H1 (cell line): ENCODE measurements at regions not wholly inside any gene's neighbourhood (a gene's known extent, or its start where the extent isn't known, plus 50 kb on each side); places are given as distances from the start of the nearest gene placed in this dataset.

Experiments used
- CTCF ChIA-PET: fragments of 300-600 bp; sonication (Branson Sonifier 250); formaldehyde crosslinking; loops from one replicate; lab custom pipeline; 2021; ENCODE audit not compliant: partially characterized antibody; lab: Charles Lee
- POLR2A ChIA-PET: fragments of 300-600 bp; sonication (Branson Sonifier 250); formaldehyde crosslinking; loops from one replicate; lab custom pipeline; 2021; ENCODE audit warnings: inconsistent platforms; ENCODE audit not compliant: partially characterized antibody; lab: Charles Lee
- DNase-seq, 2 experiments: peaks; one replicate each; pipeline versions ENCODE4 v3.0.0 to v3.0.0-alpha.2; 2010 to 2022; ENCODE audit warnings: low spot score in 2 of 2, low read depth in 1 of 2, mixed read lengths in 1 of 2
- FAIRE-seq: peaks from 2 replicates; lab custom pipeline; 2011; peaks lifted over from hg19 to GRCh38; lab: Jason Lieb, UNC
- H2AFZ ChIP-seq: 2 replicates; pipeline ENCODE4 v1.8.1; 2012; ENCODE audit warnings: low read length, inconsistent platforms
- H2AK5ac ChIP-seq: 2 replicates; pipeline ENCODE4 v1.6.1; 2013; ENCODE audit warnings: low read depth, low read length
- H2BK120ac ChIP-seq: replicated peaks from 2 replicates; pipeline ENCODE3; 2013; ENCODE audit warnings: low read depth, low read length, inconsistent platforms
- H2BK12ac ChIP-seq: 2 replicates; pipeline ENCODE4 v1.6.1; 2013; ENCODE audit warnings: low read depth, low read length
- H2BK15ac ChIP-seq: 2 replicates; pipeline ENCODE4 v1.6.1; 2013; ENCODE audit warnings: low read length
- H2BK20ac ChIP-seq: 2 replicates; pipeline ENCODE4 v1.6.1; 2013; ENCODE audit warnings: low read length
- H2BK5ac ChIP-seq: 2 replicates; pipeline ENCODE4 v1.6.1; 2013; ENCODE audit warnings: low read depth, low read length
- H3K14ac ChIP-seq: 2 replicates; pipeline ENCODE4 v1.6.1; 2013; ENCODE audit warnings: inconsistent platforms; ENCODE audit not compliant: insufficient read length
- H3K18ac ChIP-seq: 2 replicates; pipeline ENCODE4 v1.6.1; 2013; ENCODE audit warnings: low read length; ENCODE audit errors: extremely low read depth
- H3K23ac ChIP-seq: 2 replicates; pipeline ENCODE4 v1.6.1; 2013; ENCODE audit warnings: inconsistent platforms; ENCODE audit not compliant: insufficient read length
- H3K23me2 ChIP-seq: 2 replicates; pipeline ENCODE4 v1.6.1; 2013; ENCODE audit warnings: low read depth, low read length
- H3K27ac ChIP-seq: 2 replicates; pipeline ENCODE4 v1.6.1; 2011; ENCODE audit warnings: low read depth, low read length, inconsistent platforms
- H3K27me3 ChIP-seq, 4 experiments: replicated peaks in 1 of 4; 1 replicate in 1 of 4; 2 replicates in 3 of 4; pipeline versions ENCODE4 v1.6.1 to v1.8.1; 2011 to 2013; ENCODE audit warnings: low read length in 3 of 4, mild to moderate bottlenecking in 3 of 4, inconsistent platforms in 2 of 4, mixed read lengths in 2 of 4, moderate library complexity in 1 of 4; ENCODE audit not compliant: control insufficient read depth in 3 of 4, insufficient read depth in 3 of 4; ENCODE audit errors: extremely low read depth in 1 of 4
- H3K36me3 ChIP-seq, 4 experiments: 2 replicates each; pipeline versions ENCODE4 v1.6.1 to v1.8.1; 2011 to 2013; ENCODE audit warnings: mild to moderate bottlenecking in 4 of 4, low read length in 3 of 4, moderate library complexity in 2 of 4, control low read depth in 1 of 4, inconsistent platforms in 1 of 4; ENCODE audit not compliant: insufficient read depth in 4 of 4, control insufficient read depth in 2 of 4
- H3K4ac ChIP-seq: replicated peaks from 2 replicates; pipeline ENCODE3; 2013; ENCODE audit warnings: low read length, low read depth, mixed read lengths, inconsistent platforms; ENCODE audit not compliant: insufficient read length
- H3K4me1 ChIP-seq, 4 experiments: replicated peaks in 1 of 4; 1 replicate in 1 of 4; 2 replicates in 3 of 4; pipeline versions ENCODE4 v1.6.1 to v1.8.1; 2011 to 2013; ENCODE audit warnings: low read length in 3 of 4, inconsistent platforms in 2 of 4, mixed read lengths in 1 of 4; ENCODE audit not compliant: insufficient read depth in 4 of 4, control insufficient read depth in 3 of 4
- H3K4me2 ChIP-seq, 2 experiments: 2 replicates each; pipeline versions ENCODE4 v1.6.1 to v1.8.1; 2011 to 2013; ENCODE audit warnings: low read depth in 2 of 2, low read length in 2 of 2, control low read depth in 1 of 2, inconsistent platforms in 1 of 2, mild to moderate bottlenecking in 1 of 2; ENCODE audit not compliant: insufficient read depth in 1 of 2
- H3K4me3 ChIP-seq, 4 experiments: fragments of 200-600, 300-600 bp in 1 of 4; sonication (generic), shearing (Covaris generic), sonication (Bioruptor Twin) in 1 of 4; 2 replicates each; pipeline versions ENCODE4 v1.5.1 to v1.8.1; 2011 to 2016; ENCODE audit warnings: low read length in 4 of 4, low read depth in 3 of 4, control low read depth in 2 of 4, inconsistent platforms in 2 of 4, mild to moderate bottlenecking in 2 of 4, mixed read lengths in 1 of 4, moderate library complexity in 1 of 4; ENCODE audit not compliant: insufficient read depth in 2 of 4; ENCODE audit errors: extremely low read depth in 1 of 4
- H3K56ac ChIP-seq: replicated peaks from 2 replicates; pipeline ENCODE3; 2013; ENCODE audit warnings: low read depth, mild to moderate bottlenecking, mixed read lengths, low read length, inconsistent platforms; ENCODE audit not compliant: insufficient read length
- H3K79me1 ChIP-seq: 2 replicates; pipeline ENCODE4 v1.6.1; 2013; ENCODE audit warnings: low read depth, low read length, control low read depth
- H3K79me2 ChIP-seq, 2 experiments: 2 replicates each; pipeline versions ENCODE4 v1.6.1 to v1.8.1; 2012 to 2013; ENCODE audit warnings: low read length in 2 of 2, mild to moderate bottlenecking in 2 of 2, inconsistent platforms in 1 of 2; ENCODE audit not compliant: insufficient read depth in 2 of 2, control insufficient read depth in 1 of 2
- H3K9ac ChIP-seq, 4 experiments: replicated peaks in 1 of 4; 1 replicate in 1 of 4; 2 replicates in 3 of 4; pipeline versions ENCODE4 v1.6.1 to v1.8.1; 2011 to 2013; ENCODE audit warnings: low read depth in 3 of 4, low read length in 3 of 4, control low read depth in 2 of 4, mild to moderate bottlenecking in 2 of 4, moderate library complexity in 2 of 4, inconsistent platforms in 1 of 4; ENCODE audit errors: extremely low read depth in 1 of 4
- H3K9me3 ChIP-seq, 2 experiments: 2 replicates each; pipeline versions ENCODE4 v1.6.1 to v1.8.1; 2012 to 2013; ENCODE audit warnings: mild to moderate bottlenecking in 2 of 2, moderate library complexity in 2 of 2, control low read depth in 1 of 2, inconsistent platforms in 1 of 2, low read depth in 1 of 2, low read length in 1 of 2, mixed read lengths in 1 of 2; ENCODE audit not compliant: insufficient read depth in 2 of 2
- H4K20me1 ChIP-seq, 2 experiments: replicated peaks in 1 of 2; 2 replicates each; pipeline versions ENCODE3 to v1.8.1; 2011 to 2013; ENCODE audit warnings: inconsistent platforms in 2 of 2, low read length in 2 of 2, mild to moderate bottlenecking in 1 of 2; ENCODE audit not compliant: insufficient read depth in 2 of 2, control insufficient read depth in 1 of 2
- H4K5ac ChIP-seq: 2 replicates; pipeline ENCODE4 v1.6.1; 2013; ENCODE audit warnings: low read length, low read depth, mixed read lengths, inconsistent platforms; ENCODE audit not compliant: insufficient read length
- H4K8ac ChIP-seq: 2 replicates; pipeline ENCODE4 v1.8.0; 2013; ENCODE audit warnings: mild to moderate bottlenecking, moderate library complexity, low read length, inconsistent platforms; ENCODE audit not compliant: insufficient read depth; ENCODE audit errors: extremely low read depth
- H4K91ac ChIP-seq: replicated peaks from 2 replicates; pipeline ENCODE3; 2013; ENCODE audit warnings: low read length, mixed read lengths, inconsistent platforms; ENCODE audit not compliant: insufficient read length
- CTCF ChIP-seq, 3 experiments: IDR thresholded peaks; 1 replicate in 2 of 3; 2 replicates in 1 of 3; pipeline versions ENCODE4 v1.5.1 to v1.6.1; 2011; ENCODE audit warnings: low read length in 3 of 3, mild to moderate bottlenecking in 3 of 3, inconsistent platforms in 2 of 3, low read depth in 1 of 3, moderate library complexity in 1 of 3; ENCODE audit not compliant: insufficient read depth in 1 of 3; ENCODE audit errors: control extremely low read depth in 1 of 3
- EGR1 ChIP-seq: IDR thresholded peaks from 2 replicates; pipeline ENCODE4 v1.6.1; 2011; ENCODE audit warnings: low read depth, low read length, borderline replicate concordance
- EP300 ChIP-seq, 2 experiments: IDR thresholded peaks; 1 replicate in 1 of 2; 2 replicates in 1 of 2; pipeline ENCODE4 v1.6.1; 2011 to 2012; ENCODE audit warnings: low read depth in 2 of 2, low read length in 2 of 2, mild to moderate bottlenecking in 2 of 2, borderline replicate concordance in 1 of 2, inconsistent platforms in 1 of 2, moderate library complexity in 1 of 2
- JUN ChIP-seq: IDR thresholded peaks from 2 replicates; pipeline ENCODE4 v1.6.1; 2011; ENCODE audit warnings: low read depth, mild to moderate bottlenecking, improper control_type of control experiment, low read length
- POLR2A ChIP-seq, 2 experiments: IDR thresholded peaks; 1 replicate in 1 of 2; 2 replicates in 1 of 2; pipeline ENCODE4 v1.6.1; 2011; ENCODE audit warnings: low read depth in 2 of 2, low read length in 2 of 2, mild to moderate bottlenecking in 2 of 2; ENCODE audit errors: control extremely low read depth in 1 of 2
- SIX5 ChIP-seq: IDR thresholded peaks from 2 replicates; pipeline ENCODE4 v1.6.1; 2011; ENCODE audit warnings: mild to moderate bottlenecking, low read depth, low read length
- SRF ChIP-seq: IDR thresholded peaks from 2 replicates; pipeline ENCODE4 v1.6.1; 2011; ENCODE audit warnings: mild to moderate bottlenecking, low read depth, low read length, moderate library complexity
- TEAD4 ChIP-seq: IDR thresholded peaks from 2 replicates; pipeline ENCODE4 v1.6.1; 2012; ENCODE audit warnings: low read depth, low read length, inconsistent platforms, mixed read lengths
- WGBS, 2 experiments: shearing (Covaris generic) in 1 of 2; methylation state at CpG; one replicate each; pipeline versions ENCODE4 v1.1.6 to v1.1.7; 2013 to 2015; ENCODE audit warnings: low lambda C conversion rate in 2 of 2, mixed read lengths in 2 of 2, inconsistent platforms in 1 of 2, low coverage in 1 of 2, missing lambda C conversion rate in 1 of 2; ENCODE audit not compliant: insufficient replicate concordance in 2 of 2, insufficient coverage in 1 of 2, insufficient read length in 1 of 2; ENCODE audit errors: extremely low coverage in 1 of 2, missing lambda C conversion rate in 1 of 2; 5-methylcytosine and 5-hydroxymethylcytosine counted together
- TF ChIP-seq, protein P1 (sequence below): IDR thresholded peaks from 2 replicates; pipeline ENCODE4 v1.6.1; 2011; ENCODE audit warnings: low read length, improper control_type of control experiment

DNA sequence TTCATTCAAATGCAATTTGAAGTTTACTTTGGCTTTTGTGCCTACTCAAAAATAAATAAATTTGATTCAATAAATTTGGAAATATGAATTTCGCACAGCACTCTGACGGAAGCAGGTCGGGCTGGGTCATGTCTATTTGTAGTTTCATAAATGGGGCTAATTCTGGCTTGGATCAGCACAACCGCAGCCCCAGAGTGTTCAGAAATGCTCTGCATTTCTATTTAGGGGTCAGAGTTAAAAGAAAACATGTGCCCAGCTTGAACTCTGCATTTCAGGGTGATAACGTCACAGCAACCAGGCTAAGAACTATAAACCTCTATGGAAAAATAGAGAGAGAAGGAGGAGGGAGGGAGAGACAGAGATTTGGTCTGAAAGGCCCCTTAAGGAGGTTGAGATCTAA lies 480.9 kb upstream of the NOX3 start:
- Histone ChIP-seq H3K9ac (no peak overlapping the region), H3K4me2 (no peak overlapping the region)

More for the DNA sequence above, 480.9 kb upstream of the NOX3 start:
- H3K4me1 ChIP-seq, result peaks cover 0 to 3% (median 0%) of the 10 kb centered on the region in 4 experiments; a peak in 1 of 7 replicates
- H3K4me3 ChIP-seq, result no peak overlapping the region
- no peak overlapping the region for H2BK20ac ChIP-seq
- H4K5ac ChIP-seq, result no peak overlapping the region
- no peak overlapping the region for H4K8ac ChIP-seq
- H3K79me2 ChIP-seq, result no peaks in the 10 kb centered on the region
- no peaks in the 10 kb centered on the region for H4K20me1 ChIP-seq
- H3K23me2 ChIP-seq, result no peaks in the 10 kb centered on the region
- FAIRE-seq, result no peak
- no peak overlapping the region for H3K18ac ChIP-seq
- H3K14ac ChIP-seq, result no peak overlapping the region
- no peak overlapping the region for H2BK15ac ChIP-seq
- no peak for TF ChIP-seq CTCF (IDR thresholded peaks at IDR 0.05; ENCODE audit: control extremely low read depth in 1 of 3, insufficient read depth in 1 of 3, low read depth in 1 of 3, low read length in 3 of 3)
- TF ChIP-seq, protein P1, sequence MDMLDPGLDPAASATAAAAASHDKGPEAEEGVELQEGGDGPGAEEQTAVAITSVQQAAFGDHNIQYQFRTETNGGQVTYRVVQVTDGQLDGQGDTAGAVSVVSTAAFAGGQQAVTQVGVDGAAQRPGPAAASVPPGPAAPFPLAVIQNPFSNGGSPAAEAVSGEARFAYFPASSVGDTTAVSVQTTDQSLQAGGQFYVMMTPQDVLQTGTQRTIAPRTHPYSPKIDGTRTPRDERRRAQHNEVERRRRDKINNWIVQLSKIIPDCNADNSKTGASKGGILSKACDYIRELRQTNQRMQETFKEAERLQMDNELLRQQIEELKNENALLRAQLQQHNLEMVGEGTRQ, result no peak
- no peak for TF ChIP-seq TEAD4
- TF ChIP-seq SIX5, result no peak
- TF ChIP-seq SRF, result no peak
- TF ChIP-seq POLR2A (IDR thresholded peaks at IDR 0.05; ENCODE audit: control extremely low read depth in 1 of 2, low read depth in 2 of 2, low read length in 2 of 2), result no peak
- no peak for TF ChIP-seq EGR1
- no peak for TF ChIP-seq JUN
- no peak for TF ChIP-seq EP300 (IDR thresholded peaks at IDR 0.05; ENCODE audit: borderline replicate concordance in 1 of 2, low read depth in 2 of 2, low read length in 2 of 2)
- no peak overlapping the region for H2BK5ac ChIP-seq
- H3K9me3 ChIP-seq, result no peaks in the 10 kb centered on the region
- no peaks in the 10 kb centered on the region for H3K36me3 ChIP-seq
- H3K4ac ChIP-seq, result no peak overlapping the region
- DNase-seq, result no peak
- no peak overlapping the region for H2AFZ ChIP-seq
- no peak overlapping the region for H2BK12ac ChIP-seq
- H4K91ac ChIP-seq, result no peak overlapping the region
- no peak overlapping the region for H2AK5ac ChIP-seq
- no peaks in the 10 kb centered on the region for H3K79me1 ChIP-seq
- H3K27me3 ChIP-seq, result no peaks in the 10 kb centered on the region
- ChIA-PET CTCF (interaction anchor here (1.3 kb wide), 1 partner anchor 18 kb away, joined by 3 read pairs; no protein-coding TSS in a partner anchor), POLR2A (no interaction called here)
- H3K27ac ChIP-seq, result no peak overlapping the region
- H3K23ac ChIP-seq, result no peak overlapping the region
- WGBS, 2 experiments, result 93% methylated on average over 5 of the region's 5 CpGs; no CpG with 5 or more reads in 1 of the 2 experiments
- no peak overlapping the region for H2BK120ac ChIP-seq
- H3K56ac ChIP-seq, result no peak overlapping the region
